ENCODE measurements at regions not wholly inside any gene's neighbourhood (a gene's known extent, or its start where the extent isn't known, plus 50 kb on each side); places are given as distances from the start of the nearest gene placed in this dataset.
"Not testable (repeated sequence)": the region's sequence is repeated elsewhere in the genome, so short reads cannot be mapped to it uniquely, and the experiment has no call there.

GRCh38 chr3:71930056-71930991 is 145.4 kb upstream of the PROK2 start:
- peaks cover 7% of the 10 kb centered on the region for H3K4me1 Mint-ChIP-seq
- no peak overlapping the region for H3K27ac Mint-ChIP-seq
- H3K9me3 Mint-ChIP-seq: no peaks in the 10 kb centered on the region
- no peaks in the 10 kb centered on the region for H3K36me3 Mint-ChIP-seq
- H3K27me3 Mint-ChIP-seq: no peaks in the 10 kb centered on the region
- DNase-seq: no peak
- no peak overlapping the region for H3K4me3 Mint-ChIP-seq

- H3K4me1 Mint-ChIP-seq: peaks cover 7% of the 10 kb centered on the region
These were observed 143.3 kb upstream of the PROK2 start for GRCh38 chr3:71928212-71928611.

GRCh38 chr3:71927505-71928066 is 142.6 kb upstream of the PROK2 start:
- Mint-ChIP-seq H3K4me3 (no peak overlapping the region), H3K36me3 (no peaks in the 10 kb centered on the region), H3K9me3 (no peaks in the 10 kb centered on the region), H3K4me1 (peaks cover 7% of the 10 kb centered on the region), H3K27ac (no peak overlapping the region), H3K27me3 (no peaks in the 10 kb centered on the region)
- no peak for DNase-seq

More at GRCh38 chr3:71928212-71928611, 143.3 kb upstream of the PROK2 start:
- no peak for DNase-seq
- Mint-ChIP-seq H3K4me3 (no peak overlapping the region), H3K36me3 (no peaks in the 10 kb centered on the region), H3K27me3 (no peaks in the 10 kb centered on the region), H3K27ac (no peak overlapping the region), H3K9me3 (no peaks in the 10 kb centered on the region)

GRCh38 chr3:71926616-71927015 is 141.7 kb upstream of the PROK2 start:
- no peak overlapping the region for H3K27ac Mint-ChIP-seq
- peaks cover 7% of the 10 kb centered on the region for H3K4me1 Mint-ChIP-seq
- no peak overlapping the region for H3K4me3 Mint-ChIP-seq
- H3K36me3 Mint-ChIP-seq: no peaks in the 10 kb centered on the region
- DNase-seq: no peak
- H3K9me3 Mint-ChIP-seq: no peaks in the 10 kb centered on the region
- no peaks in the 10 kb centered on the region for H3K27me3 Mint-ChIP-seq

- Mint-ChIP-seq H3K27ac (no peak overlapping the region), H3K4me3 (no peak overlapping the region), H3K4me1 (peaks cover 7% of the 10 kb centered on the region), H3K9me3 (no peaks in the 10 kb centered on the region), H3K27me3 (no peaks in the 10 kb centered on the region), H3K36me3 (no peaks in the 10 kb centered on the region)
- DNase-seq: no peak
These were observed 141.3 kb upstream of the PROK2 start for GRCh38 chr3:71926262-71926600.

GRCh38 chr3:71925511-71926261 is 140.7 kb upstream of the PROK2 start:
- not testable (repeated sequence) for H3K36me3 Mint-ChIP-seq, DNase-seq, H3K27me3 Mint-ChIP-seq, H3K27ac Mint-ChIP-seq, H3K4me1 Mint-ChIP-seq, H3K4me3 Mint-ChIP-seq, H3K9me3 Mint-ChIP-seq

GRCh38 chr3:71924721-71925120 is 139.8 kb upstream of the PROK2 start:
- Mint-ChIP-seq H3K27me3 (no peaks in the 10 kb centered on the region), H3K27ac (no peak overlapping the region), H3K9me3 (no peaks in the 10 kb centered on the region), H3K4me3 (no peak overlapping the region), H3K4me1 (peaks cover 7% of the 10 kb centered on the region), H3K36me3 (no peaks in the 10 kb centered on the region)
- no peak for DNase-seq

GRCh38 chr3:71921036-71921435 is 136.1 kb upstream of the PROK2 start:
- Mint-ChIP-seq H3K9me3 (no peaks in the 10 kb centered on the region), H3K27ac (no peak overlapping the region), H3K4me1 (peaks cover under 1% of the 10 kb centered on the region), H3K36me3 (no peaks in the 10 kb centered on the region), H3K4me3 (no peak overlapping the region), H3K27me3 (no peaks in the 10 kb centered on the region)
- no peak for DNase-seq

- Mint-ChIP-seq H3K27me3 (no peaks in the 10 kb centered on the region), H3K27ac (no peak overlapping the region)
These were observed 134.6 kb upstream of the PROK2 start for GRCh38 chr3:71919572-71919971.

GRCh38 chr3:71917545-71917944 is 132.6 kb upstream of the PROK2 start:
- Mint-ChIP-seq H3K4me3 (no peak overlapping the region), H3K4me1 (no peaks in the 10 kb centered on the region), H3K9me3 (no peaks in the 10 kb centered on the region), H3K27me3 (no peaks in the 10 kb centered on the region), H3K27ac (no peak overlapping the region), H3K36me3 (no peaks in the 10 kb centered on the region)
- no peak for DNase-seq

More at GRCh38 chr3:71919572-71919971, 134.6 kb upstream of the PROK2 start:
- no peak for DNase-seq
- no peak overlapping the region for H3K4me3 Mint-ChIP-seq
- no peaks in the 10 kb centered on the region for H3K36me3 Mint-ChIP-seq
- H3K9me3 Mint-ChIP-seq: no peaks in the 10 kb centered on the region
- no peaks in the 10 kb centered on the region for H3K4me1 Mint-ChIP-seq

GRCh38 chr3:71916747-71917369 is 131.9 kb upstream of the PROK2 start:
- Mint-ChIP-seq H3K27ac (no peak overlapping the region), H3K4me1 (no peaks in the 10 kb centered on the region), H3K9me3 (no peaks in the 10 kb centered on the region), H3K4me3 (no peak overlapping the region), H3K36me3 (no peaks in the 10 kb centered on the region), H3K27me3 (no peaks in the 10 kb centered on the region)
- DNase-seq: no peak

GRCh38 chr3:71912839-71913495 is 128.0 kb upstream of the PROK2 start:
- Mint-ChIP-seq H3K27me3 (peaks cover 9% of the 10 kb centered on the region), H3K9me3 (no peaks in the 10 kb centered on the region), H3K36me3 (no peaks in the 10 kb centered on the region), H3K4me1 (no peaks in the 10 kb centered on the region), H3K27ac (no peak overlapping the region), H3K4me3 (no peak overlapping the region)
- no peak for DNase-seq

GRCh38 chr3:71910108-71910507 is 125.2 kb upstream of the PROK2 start:
- peaks cover 9% of the 10 kb centered on the region for H3K4me1 Mint-ChIP-seq
- peaks cover 9% of the 10 kb centered on the region for H3K27me3 Mint-ChIP-seq
- DNase-seq: no peak
- no peak overlapping the region for H3K27ac Mint-ChIP-seq
- H3K4me3 Mint-ChIP-seq: no peak overlapping the region
- H3K9me3 Mint-ChIP-seq: no peaks in the 10 kb centered on the region
- H3K36me3 Mint-ChIP-seq: no peaks in the 10 kb centered on the region

GRCh38 chr3:71907996-71908395 is 123.0 kb upstream of the PROK2 start:
- no peak for DNase-seq
- no peak overlapping the region for H3K4me3 Mint-ChIP-seq
- no peak overlapping the region for H3K27ac Mint-ChIP-seq
- no peaks in the 10 kb centered on the region for H3K36me3 Mint-ChIP-seq
- peaks cover 12% of the 10 kb centered on the region for H3K4me1 Mint-ChIP-seq
- no peaks in the 10 kb centered on the region for H3K9me3 Mint-ChIP-seq
- peaks cover 9% of the 10 kb centered on the region for H3K27me3 Mint-ChIP-seq

GRCh38 chr3:71906976-71907375 is 122.0 kb upstream of the PROK2 start:
- H3K36me3 Mint-ChIP-seq: no peaks in the 10 kb centered on the region
- no peaks in the 10 kb centered on the region for H3K9me3 Mint-ChIP-seq
- no peak overlapping the region for H3K27ac Mint-ChIP-seq
- no peak for DNase-seq
- no peak overlapping the region for H3K4me3 Mint-ChIP-seq
- H3K4me1 Mint-ChIP-seq: peaks cover 12% of the 10 kb centered on the region
- peaks cover 9% of the 10 kb centered on the region for H3K27me3 Mint-ChIP-seq

Data from activated naive CD8-positive, alpha-beta T cell treated with anti-CD3 and anti-CD28 coated beads for 36 hours (primary cell).